AG09309 (cell line): ENCODE measurements at regions not wholly inside any gene's neighbourhood (a gene's known extent, or its start where the extent isn't known, plus 50 kb on each side); places are given as distances from the start of the nearest gene placed in this dataset.

Experiments used
- DNase-seq: peaks from one replicate; pipeline ENCODE4 v3.0.0-alpha.2; 2010; ENCODE audit warnings: low read depth
- H3K4me3 ChIP-seq: 2 replicates; pipeline ENCODE4 v1.5.1; 2011; ENCODE audit warnings: mild to moderate bottlenecking, low read depth, low read length, moderate library complexity; ENCODE audit not compliant: control insufficient read depth
- TF ChIP-seq, protein P1 (sequence below): IDR thresholded peaks from 2 replicates; pipeline ENCODE4 v1.5.1; 2011; ENCODE audit warnings: mild to moderate bottlenecking, low read depth, low read length, inconsistent platforms; ENCODE audit not compliant: insufficient read depth, control insufficient read depth; ENCODE audit errors: missing control alignments

DNA sequence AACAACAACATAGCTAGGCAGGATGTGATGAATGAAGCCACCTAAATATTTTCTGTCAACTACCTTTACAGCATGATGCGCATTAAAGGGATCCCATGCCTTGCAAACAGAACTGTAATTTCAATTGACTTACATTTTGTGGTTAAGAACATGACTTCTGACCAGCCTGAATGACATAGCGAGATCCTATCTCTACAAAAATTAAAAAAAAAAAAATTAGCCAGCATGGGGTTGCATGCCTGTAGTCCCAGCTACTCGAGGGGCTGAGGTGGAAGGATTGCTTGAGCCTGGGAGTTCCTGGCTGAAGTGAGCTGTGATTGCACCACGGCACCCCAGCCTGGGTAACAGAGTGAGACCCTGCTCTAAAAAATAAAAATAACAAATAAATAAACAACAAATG lies 680.6 kb downstream of the IQCM start:
- no peak for DNase-seq
- TF ChIP-seq, protein P1, sequence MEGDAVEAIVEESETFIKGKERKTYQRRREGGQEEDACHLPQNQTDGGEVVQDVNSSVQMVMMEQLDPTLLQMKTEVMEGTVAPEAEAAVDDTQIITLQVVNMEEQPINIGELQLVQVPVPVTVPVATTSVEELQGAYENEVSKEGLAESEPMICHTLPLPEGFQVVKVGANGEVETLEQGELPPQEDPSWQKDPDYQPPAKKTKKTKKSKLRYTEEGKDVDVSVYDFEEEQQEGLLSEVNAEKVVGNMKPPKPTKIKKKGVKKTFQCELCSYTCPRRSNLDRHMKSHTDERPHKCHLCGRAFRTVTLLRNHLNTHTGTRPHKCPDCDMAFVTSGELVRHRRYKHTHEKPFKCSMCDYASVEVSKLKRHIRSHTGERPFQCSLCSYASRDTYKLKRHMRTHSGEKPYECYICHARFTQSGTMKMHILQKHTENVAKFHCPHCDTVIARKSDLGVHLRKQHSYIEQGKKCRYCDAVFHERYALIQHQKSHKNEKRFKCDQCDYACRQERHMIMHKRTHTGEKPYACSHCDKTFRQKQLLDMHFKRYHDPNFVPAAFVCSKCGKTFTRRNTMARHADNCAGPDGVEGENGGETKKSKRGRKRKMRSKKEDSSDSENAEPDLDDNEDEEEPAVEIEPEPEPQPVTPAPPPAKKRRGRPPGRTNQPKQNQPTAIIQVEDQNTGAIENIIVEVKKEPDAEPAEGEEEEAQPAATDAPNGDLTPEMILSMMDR: no peak
- H3K4me3 ChIP-seq: no peak overlapping the region

DNA sequence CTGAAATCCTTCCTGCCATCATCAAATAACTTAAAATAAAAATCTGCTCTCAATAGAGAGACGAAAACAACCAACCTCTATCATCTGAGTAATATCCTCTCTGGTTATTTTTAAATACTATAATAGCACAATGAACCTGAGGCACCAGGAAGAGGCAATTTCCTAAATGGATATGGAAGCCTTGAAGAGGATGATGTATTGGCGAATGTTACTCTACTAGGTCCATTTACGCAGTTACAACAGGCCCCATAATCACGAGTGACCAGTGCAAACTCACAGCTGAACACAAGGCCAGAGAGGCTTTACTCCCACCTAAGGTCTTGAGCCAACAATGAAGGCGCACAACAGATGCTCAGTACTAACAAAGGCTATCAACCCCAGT lies 678.8 kb upstream of the NR3C2 start:
- no peak overlapping the region for H3K4me3 ChIP-seq
- no peak for DNase-seq
- TF ChIP-seq, protein P1: no peak

DNA sequence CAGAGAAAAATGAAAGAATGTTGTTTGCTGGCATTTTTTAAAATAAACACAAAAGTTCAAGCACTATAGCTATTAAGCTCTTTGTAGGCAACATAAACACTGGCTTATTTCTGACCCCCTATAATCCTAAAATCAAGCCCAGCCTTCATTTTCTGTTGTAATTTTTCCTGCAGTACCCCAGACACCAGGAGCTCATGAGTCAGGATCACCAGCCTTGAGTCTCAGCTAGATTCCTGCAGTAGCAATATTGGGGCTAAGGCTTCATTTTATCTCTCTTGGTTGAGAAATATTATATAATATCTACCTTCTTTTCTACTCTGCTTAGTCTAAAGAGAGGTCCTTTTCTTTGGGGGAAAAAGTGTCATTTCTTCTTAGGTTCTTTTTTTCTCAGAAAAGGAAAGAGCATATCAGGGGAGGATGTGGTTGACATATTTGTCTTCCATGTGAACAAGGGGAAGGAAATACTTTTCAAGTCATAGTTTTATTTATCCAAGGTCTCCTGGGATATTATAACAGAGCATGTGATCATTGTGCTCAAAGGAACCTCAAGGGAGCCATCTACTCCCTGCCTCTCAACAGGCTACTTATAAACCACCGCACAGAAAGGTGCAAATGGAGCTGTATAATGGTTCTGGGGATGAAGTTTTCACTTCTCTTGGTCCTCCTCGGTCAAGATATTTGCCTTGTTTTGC lies 678.3 kb upstream of the NR3C2 start:
- H3K4me3 ChIP-seq: no peak overlapping the region
- DNase-seq: no peak
- TF ChIP-seq, protein P1: no peak

DNA sequence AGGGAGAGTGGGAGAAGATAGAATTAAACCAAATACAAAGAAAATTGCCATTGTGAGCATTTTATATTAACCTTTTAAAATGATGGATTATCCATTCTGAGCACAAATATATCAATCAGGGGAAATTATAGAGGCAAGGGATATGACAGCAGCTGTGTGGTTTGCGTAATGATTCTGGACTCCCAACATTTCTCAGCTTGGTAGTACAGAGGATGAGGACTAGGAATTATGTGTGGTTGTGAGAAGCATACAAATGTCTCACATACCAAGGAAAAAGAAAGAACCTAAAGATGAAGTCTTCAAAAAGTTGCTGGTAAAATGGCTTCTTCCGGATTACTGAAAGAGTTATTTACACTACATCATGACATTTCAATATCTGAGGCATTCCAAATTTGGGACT lies 674.6 kb upstream of the NR3C2 start:
- no peak for DNase-seq
- TF ChIP-seq, protein P1: no peak
- no peak overlapping the region for H3K4me3 ChIP-seq

DNA sequence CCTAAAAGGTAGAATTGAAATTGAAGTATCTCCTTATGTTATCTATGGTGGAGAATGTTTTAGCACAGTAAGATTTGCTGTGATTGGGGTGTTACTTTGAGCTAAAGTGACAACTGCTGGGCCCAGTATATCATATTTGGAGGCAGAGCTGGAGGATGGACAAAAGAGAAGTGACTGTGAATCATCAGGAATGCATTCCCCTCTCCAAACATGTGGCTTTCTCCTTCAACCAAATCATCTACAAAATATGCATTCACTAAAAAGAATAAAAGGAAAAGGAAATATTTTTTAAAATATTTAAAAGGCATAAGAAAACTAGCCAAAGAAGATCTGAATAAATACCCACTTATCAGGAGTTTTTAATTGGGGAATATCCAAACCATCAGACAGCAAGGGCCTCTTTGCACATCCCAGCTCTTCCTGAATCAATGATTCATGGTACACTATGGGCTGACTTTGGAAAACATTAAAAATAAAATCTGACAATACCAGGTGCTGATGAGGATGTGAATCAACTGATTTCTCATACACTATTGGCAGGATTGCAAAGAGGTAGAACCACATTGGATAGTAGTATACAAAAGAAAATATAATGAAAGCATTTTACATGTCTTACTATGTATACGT lies 671.7 kb upstream of the NR3C2 start:
- H3K4me3 ChIP-seq: no peak overlapping the region
- peak; percentile 42 for DNase-seq
- TF ChIP-seq, protein P1: no peak

DNA sequence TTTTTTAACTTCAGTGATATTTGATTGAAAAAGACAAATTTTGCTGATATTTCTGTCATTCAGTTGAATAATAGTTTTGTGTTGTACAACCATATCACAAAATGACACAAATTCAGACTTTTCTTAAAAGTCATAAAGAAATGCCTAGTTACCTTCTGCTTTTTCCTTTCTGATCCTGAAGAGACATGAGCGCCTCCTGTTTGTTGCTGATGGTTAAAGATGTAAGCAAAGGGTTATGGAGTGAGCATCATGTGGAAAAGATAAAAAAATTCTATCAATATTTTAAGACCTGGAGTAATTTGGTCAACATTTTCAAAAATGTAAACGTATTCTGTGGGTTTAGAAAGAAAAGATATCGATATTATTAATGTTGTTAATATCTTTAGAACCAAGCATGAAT lies 669.9 kb upstream of the NR3C2 start:
- TF ChIP-seq, protein P1: no peak

More for the DNA sequence above, 669.9 kb upstream of the NR3C2 start:
- H3K4me3 ChIP-seq: no peak overlapping the region
- no peak for DNase-seq
